NCI-H510A (cell line): ENCODE measurements at regions not wholly inside any gene's neighbourhood (a gene's known extent, or its start where the extent isn't known, plus 50 kb on each side); places are given as distances from the start of the nearest gene placed in this dataset.
"Not testable (repeated sequence)": the region's sequence is repeated elsewhere in the genome, so short reads cannot be mapped to it uniquely, and the experiment has no call there.

Experiments used
- DNase-seq: peaks from one replicate; lab custom pipeline; 2025; lab: John Stamatoyannopoulos, UW

DNA sequence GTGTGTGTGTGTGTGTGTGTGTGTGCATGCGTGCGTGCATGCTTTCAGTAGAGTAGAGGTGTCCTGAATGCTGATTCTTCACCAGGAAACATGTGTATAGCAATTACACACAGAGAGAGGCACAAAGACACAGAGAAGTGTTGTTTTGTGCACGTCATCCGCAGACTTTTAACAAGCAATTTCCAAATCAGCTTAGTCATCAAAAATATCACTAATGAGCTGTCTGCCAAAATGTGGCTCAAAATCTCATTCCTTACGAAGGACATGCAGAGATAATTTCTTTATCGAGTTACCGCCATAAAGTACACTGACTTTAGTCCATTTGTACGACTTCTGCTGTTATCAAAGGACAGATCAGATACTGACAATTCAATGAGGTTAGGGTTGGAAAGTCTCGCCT lies 274.9 kb upstream of the RARB start:
- no peak for DNase-seq

DNA sequence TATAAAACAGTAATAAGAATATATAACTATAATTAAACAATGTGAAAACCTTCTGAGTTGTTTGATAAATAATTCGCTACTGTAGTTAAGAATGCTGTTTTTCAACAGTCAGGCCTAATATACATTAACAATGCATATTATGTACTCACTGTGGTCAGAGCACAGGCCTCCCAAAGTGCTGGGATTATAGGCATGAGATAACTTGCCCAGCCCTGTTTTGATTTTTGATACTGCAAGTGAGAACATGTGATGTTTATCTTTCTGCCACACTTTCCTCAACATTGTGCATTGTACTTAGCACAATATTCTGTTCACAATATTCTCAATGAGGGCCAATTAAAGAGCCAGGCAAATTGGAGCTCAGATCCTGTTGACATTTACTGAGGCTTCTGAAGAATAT lies 274.5 kb upstream of the RARB start:
- DNase-seq, result no peak

DNA sequence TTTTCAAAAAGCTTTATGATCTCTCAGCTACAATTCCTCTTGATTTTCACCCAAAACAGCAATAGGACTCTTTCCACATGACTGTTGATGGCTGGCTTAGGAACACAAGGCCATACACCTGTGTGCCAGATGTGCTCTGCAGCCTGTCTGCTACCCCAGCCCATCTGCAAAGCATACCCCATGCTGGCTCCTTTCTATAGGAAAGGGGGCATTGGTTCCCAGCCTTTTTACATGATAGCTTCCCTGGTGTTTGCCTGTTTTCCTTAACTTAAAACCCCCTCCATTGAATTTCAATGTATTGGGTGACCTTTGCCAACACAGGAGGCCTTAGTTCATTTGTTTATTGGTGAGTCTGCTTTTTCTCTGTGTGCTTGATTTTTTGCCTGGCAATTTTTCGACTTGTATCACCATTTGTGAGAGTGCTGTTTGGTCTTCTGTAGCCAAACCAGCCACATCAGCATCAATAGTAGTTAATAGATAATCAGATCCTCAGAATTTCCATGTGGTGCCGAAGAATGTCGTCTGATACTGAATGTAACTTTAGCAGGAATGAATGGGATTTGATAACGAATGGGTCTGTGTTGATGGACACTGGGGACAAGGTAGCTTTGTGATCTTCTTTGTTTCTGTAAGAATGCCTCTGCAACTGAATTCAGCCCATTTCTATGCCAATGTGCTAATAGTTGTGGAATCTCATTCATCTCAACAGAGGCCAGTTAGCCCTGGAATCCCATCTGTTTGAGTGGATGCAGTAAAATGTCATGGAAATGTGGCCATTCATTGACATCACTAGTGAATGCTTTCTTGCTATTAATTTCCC lies 272.2 kb upstream of the RARB start:
- no peak for DNase-seq

DNA sequence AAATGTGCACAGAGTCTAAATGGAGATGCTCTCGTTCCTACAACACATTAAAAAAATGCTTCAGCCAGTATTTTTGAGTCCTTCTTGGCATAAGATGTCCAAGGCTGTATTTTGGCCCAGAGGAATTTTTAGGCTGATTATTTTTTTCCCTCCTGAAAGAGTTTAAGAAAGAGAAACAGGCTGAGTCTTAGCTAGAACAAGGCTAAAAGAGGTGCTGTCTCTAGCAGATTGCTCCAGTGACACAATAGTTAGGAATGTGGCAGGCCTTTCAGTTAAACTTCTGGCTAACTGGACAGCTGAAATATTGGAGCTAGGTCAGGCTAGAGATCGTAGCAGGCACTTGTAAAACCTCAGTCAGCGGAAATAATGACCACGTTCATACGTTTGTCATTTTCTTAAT lies 271.4 kb upstream of the RARB start:
- DNase-seq, result no peak

DNA sequence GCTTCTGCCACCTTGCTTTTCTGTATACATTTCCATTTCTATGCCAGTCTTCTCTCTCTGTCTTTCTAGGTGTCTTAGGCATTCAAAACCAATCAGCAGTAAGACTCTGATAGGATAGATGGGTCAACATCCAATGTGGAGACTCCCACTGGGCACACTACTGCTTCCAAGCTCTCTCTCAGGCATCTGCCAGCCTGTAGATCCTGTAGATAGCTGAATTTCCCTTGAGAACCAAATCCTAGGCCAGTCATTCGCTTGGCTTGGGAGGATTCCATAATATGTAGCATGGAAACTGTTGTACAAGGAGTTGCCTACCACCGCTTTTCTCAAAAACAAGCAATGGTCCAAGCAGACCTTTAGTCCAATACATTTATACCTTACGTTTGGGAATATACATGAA lies 262.8 kb upstream of the RARB start:
- DNase-seq, result no peak

DNA sequence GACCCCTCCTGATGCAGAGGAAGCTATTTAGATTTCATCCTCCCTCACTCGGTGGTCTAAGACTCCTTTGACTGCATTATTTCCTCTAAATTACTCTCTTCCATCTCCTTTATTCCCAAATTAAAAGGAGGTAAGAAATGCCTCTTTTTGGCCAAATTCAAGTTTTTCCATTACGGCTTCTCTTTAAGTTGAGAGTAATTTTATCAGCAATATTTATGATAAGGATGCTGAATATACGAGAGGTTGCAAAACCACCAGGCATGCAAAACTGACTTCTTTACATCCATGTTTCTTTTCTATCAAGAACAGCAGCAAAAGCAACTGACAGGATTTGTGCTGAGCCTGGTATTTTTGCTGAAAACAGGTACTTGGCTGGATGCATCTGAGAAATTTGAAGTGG lies 262.0 kb upstream of the RARB start:
- DNase-seq, result no peak

DNA sequence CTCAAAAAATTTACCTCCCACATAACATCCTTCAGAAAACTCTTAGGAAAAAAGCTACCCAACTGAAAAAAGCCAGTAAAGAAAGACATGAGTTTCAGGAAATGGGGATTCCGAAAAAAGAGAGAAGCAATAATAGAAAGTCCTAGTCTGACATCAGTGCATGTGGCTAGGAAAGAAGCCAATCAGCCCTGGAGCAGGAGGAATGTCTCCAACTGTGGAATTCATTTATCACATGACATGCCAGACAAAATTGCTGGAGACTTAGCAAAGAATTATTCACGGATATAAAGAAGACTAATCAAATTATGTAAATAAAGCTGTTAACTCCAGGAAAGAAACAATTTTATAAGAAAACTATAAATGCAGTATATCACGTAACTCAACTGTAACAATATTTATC lies 258.9 kb upstream of the RARB start:
- DNase-seq, result no peak

DNA sequence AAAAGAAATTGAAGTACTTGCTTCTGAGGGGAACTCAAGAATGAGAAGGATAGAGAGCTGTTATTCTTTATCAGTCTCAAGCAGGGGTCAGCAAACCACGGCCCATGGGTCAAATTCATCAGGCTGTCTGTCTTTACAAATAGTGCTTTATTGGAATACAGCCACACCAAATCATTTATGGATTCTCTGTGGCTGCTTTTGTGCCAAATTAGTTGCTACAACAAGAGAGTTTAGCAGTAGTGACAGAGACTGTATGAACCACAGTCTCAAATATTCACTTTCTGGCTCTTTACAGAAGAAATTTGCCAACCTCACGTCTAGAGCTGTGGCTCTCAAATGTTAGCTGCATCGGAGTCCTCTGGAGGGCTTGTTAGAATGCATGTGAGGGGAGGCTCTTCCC lies 258.0 kb upstream of the RARB start:
- no peak for DNase-seq

DNA sequence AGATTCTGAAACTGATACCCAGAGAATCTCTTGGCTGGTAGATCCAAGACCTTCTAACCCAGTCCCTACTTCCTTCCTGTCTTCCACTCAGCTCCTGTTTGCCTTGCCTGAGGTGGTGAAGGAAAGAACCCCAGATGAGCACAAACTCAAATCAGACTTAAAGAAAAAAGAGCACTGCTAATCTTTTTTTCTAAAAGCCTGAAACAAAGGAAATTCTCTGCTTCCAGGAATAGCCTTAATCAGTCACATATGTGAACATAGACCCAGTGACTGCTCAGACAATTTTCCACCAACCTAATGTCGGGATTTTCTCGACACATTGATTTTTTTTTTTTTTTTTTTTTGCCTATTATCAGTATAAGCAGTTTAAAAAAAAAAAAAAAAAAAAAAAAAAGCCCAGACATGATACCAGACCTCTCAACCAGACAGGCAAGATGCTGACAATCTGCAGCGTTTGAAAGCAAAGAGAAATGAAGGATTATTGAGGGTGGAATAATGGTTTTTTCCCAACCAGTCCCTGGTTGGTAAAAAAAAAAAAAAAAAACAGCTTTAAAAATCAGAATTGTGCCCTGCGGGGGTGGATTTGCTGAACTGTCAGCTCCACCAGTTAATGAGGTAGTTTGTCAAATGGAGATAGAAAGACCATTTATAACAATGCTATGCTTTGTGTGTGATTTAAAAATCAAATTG lies 256.8 kb upstream of the RARB start:
- no peak for DNase-seq

DNA sequence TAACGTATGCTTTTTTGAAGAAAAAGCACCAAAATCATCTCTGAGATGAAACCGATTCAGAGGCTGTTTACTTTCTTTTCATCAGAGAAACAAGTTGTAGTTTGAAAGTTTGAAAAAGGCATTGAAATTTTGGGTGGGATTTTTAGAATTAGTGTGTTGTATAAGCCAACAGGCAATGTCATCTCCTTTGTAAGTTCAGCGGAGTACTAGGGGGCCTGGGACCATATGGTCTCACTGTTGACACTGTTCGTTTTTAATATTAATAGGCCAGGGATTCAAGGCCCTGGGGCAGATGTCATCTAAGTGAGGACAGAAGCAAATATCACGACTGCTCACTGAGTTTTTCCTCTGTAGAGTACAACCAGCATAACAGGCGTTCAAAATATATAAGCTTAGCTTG lies 256.2 kb upstream of the RARB start:
- DNase-seq, result no peak

DNA sequence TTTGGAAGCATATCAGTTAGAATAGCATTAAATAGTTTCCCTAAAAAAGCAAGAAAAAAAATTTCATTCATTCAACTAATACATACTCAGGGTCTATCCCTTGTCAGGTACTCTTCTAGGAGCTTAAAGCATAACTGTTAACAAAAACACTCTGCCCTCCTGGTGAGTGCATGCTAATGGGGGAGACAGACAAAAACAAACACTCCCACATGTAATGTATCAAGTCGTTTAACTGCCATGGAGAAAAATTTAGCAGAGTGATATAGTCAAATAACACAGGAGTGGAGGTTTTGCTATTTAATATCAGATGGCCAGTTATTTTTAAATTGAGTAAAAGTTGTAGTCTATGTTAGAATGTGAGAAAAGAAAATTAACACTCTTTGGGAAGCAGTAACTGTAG lies 254.5 kb upstream of the RARB start:
- DNase-seq, result no peak

DNA sequence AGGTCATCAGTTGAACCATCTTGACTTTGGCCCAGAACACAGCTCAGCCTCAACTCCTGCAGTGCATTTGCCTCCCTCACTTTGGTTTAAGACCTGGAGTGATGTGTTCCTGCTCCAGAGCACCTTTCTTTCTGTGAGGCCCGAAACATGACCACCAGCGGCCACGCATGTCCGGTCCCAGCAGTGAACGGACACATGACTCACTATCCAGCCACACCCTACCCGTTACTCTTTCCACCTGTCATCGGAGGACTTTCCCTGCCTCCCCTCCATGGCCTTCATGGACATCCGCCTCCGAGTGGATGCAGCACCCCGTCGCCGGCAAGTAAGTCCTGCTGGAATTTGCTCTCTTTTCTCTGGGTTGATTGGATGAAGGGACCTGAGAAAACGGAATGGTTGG lies 253.8 kb upstream of the RARB start:
- DNase-seq, result no peak

DNA sequence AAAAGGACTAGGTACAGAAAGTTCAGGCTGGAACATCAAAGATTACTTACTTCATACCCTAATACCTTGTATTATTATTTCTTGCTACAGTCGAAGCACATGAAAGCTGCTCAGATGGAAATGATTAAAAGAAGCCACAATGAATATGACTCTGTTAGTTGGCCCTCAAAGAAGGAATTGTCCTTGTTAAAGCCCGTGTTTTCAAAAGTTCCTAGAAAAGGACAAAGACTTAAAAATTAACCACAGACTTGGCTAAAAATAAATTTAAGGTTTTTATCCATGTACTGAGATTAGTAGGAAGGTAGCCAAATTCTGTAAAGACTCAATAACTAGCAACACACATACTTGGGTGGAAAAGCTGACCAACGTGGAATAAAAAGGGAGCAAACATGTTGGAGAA lies 251.0 kb upstream of the RARB start:
- no peak for DNase-seq

DNA sequence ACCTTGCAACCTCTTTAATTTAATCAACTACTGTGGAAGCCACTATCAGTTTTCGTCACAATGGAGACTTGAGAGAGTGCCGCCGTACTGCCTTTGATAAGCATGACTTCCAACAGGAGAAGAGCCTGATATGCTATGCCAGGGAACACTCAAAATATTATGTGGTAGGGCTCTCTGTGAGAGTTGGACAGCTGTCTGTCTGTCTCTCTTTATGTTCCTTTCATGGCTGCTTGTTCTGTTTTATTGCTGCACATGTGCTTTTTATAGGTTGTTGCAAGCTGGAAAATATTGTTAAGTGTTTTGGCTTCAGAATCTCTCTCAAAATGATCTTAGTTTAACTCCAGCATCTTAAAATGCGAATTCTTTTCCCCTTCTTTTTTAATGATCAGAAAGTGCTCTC lies 249.4 kb upstream of the RARB start:
- DNase-seq, result no peak

DNA sequence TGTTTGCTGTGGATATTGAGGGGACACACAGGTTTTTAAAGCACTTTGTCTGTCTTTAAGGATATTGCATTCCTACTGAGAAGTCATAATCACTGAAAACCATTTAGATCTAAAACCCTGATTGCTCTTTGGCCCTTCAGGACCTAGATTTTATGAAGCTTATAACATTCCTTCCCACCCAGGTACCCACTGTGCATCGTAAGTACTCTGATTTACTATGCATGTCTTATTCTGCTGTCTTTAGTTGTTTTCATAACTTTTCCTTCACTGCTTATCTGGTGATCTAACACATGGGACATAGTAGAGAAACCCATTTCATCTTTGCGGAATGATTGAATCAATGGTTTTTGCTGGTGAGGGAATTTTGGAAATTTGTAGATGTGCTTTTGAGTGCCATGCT lies 247.0 kb upstream of the RARB start:
- no peak for DNase-seq

DNA sequence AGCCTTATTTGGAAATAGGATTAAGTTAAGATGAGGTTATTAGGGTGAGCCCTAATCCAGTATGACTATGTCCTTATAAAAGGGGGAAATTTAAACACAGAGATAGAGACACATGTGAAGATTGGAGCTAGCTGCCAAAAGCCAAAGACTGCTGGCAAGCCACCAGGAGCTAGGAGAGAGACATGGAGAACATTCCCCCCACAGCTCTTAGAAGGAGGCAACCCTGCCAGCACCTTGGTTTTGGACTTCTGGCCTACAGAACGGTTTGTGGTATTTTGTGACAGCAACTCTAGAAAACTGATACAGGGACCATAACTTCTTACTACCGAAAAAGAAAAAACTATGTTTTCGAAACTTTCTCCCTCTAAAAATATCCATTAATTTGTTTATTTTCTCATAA lies 245.3 kb upstream of the RARB start:
- no peak for DNase-seq

DNA sequence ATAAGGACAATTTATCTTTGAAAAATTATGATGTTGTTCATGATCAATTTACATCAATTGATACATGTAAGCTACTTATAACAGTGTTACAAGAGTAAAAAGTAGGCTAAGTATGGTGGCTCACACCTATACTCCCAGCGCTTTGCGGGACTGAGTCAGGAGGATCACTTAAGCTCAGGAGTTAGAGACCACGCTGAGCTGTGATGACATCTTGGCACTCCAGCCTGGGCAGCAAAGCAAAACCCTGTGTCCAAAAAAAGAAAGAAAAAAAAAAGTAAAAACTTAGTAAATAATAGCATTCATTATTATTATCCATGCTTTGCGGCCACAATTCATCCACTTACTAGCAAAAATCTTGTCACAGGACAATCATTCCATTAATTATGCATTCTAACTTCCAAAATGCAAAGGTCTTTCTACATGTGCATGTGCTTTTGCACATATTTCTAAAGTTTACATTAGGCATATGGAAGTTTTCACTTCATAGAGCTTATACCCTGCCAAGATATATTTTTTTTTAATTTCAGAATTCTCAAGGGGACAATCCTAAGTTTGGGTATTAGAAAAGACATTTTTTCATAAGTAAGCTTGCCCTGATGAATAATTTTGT lies 243.3 kb upstream of the RARB start:
- no peak for DNase-seq

DNA sequence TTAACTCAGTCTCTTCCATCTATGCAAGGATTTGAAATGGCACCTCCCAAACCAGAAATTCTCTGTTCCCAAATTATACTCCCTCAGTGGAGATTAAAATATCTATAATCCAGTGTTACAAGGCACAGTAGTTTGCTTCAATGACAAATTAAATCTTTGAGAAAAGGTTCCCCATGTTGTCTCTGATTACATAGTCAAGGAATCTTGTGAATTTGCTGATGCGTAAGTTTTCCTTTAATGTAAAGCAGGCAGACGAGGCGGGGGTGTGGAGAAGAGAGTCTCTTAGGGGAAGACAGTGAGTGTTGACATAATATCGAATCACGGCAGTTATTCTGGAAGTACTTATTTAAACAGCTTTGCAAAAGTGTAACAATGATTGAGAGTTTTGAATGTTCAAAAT lies 236.4 kb upstream of the RARB start:
- no peak for DNase-seq

DNA sequence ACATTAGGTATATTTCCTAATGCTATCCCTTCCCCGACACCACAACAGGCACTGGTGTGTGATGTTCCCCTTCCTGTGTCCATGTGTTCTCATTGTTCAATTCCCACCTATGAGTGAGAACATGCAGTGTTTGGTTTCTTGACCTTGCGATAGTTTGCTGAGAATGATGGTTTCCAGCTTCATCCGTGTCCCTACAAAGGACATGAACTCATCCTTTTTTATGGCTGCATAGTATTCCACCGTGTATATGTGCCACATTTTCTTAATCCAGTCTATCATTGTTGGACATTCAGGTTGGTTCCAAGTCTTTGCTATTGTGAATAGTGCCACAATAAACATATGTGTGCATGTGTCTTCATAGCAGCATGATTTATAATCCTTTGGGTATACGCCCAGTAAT lies 228.5 kb upstream of the RARB start:
- not testable (repeated sequence) for DNase-seq

DNA sequence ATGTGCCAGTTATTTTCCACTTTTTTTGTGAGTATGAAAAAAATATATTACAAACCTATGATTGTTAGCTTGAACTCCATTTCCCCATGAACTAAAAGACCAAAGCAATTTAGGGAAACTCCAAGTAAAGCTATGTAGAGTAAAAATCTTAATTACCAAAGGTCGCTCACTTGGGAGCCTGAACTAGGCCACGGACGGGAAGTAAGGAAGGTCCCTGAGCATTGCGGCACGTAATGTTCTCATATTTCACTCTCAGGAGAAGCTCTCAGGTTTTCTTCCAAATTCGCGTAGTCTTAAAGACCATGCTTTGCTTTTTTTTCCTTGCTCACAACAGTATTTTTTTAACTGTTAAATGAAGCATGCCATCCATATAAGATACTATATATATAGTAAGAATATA lies 215.3 kb upstream of the RARB start:
- DNase-seq, result no peak

DNA sequence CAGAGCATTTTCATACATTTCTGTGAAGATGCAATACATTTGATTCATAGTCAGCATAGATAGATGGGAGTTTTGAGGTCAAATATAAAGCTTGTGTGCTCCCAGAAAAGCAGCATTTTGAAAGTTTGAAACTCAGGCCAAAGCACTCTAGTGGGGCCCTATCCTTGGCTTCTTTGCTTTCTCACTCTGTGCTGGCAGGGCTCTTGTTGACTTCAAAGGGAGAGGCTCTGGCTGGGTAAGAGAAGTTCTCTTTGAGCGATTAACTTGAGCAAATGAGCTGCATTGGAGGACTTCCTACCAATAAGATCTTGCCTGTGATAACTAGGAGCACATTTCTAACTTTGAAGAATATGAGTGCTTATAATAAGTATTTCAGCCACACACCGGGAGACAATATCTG lies 214.0 kb upstream of the RARB start:
- DNase-seq, result no peak

DNA sequence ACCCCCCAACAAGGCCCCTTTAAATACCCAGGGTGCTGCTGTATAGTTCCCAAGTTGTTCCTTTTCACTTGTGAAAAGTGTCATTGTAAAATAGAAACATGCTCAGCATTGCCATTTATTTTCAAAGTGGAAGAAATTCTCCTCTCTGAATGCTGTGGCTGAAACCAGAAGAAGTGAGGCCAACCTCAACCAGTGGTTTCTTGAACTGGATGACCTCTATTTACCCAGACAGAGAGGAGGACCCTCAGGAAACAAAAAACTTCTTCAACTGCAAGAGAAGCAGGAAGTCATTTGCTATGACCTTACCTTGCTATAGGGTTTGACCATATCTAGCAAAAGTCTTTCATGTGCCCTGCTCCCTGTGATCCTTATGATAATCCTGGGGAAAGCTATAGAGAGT lies 209.7 kb upstream of the RARB start:
- no peak for DNase-seq

DNA sequence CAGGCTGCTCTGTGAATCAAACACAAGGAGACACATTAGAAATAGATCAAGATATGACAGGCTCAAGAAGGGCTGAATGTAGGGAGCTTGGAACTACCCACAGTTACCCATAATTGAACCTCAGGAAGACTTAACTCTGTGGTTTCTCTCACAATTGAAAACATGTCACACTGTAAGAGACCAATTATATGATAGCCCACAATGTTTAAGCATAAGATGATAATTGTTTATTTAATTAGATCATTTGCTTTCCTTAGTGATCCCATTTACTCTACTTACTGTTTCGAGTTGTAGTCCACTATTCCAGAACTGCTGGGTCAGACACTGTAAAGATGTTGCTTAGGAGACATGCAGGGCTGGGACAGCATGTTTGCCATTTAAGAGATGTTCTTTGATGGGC lies 201.3 kb upstream of the RARB start:
- DNase-seq, result no peak

DNA sequence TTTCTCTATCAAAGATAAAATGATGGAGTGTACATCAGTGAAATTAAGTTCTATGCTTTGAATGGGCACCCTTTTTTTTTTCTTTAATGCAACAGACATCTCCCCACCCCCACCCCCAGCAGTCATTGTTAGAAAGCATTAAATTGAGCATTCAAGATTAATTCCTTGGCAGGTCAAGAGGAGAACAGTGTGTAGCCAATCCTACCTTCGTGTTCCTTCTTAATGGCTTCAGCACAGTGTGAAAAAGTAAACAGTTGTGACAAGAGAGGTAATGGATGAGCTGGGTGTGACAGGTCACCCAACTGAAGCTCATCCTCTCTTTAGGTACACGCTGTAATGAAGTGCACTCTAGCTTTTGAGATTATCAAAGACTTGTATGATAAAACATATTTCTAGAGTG lies 198.5 kb upstream of the RARB start:
- no peak for DNase-seq
